ENCODE measurements at regions not wholly inside any gene's neighbourhood (a gene's known extent, or its start where the extent isn't known, plus 50 kb on each side); places are given as distances from the start of the nearest gene placed in this dataset.

DNA sequence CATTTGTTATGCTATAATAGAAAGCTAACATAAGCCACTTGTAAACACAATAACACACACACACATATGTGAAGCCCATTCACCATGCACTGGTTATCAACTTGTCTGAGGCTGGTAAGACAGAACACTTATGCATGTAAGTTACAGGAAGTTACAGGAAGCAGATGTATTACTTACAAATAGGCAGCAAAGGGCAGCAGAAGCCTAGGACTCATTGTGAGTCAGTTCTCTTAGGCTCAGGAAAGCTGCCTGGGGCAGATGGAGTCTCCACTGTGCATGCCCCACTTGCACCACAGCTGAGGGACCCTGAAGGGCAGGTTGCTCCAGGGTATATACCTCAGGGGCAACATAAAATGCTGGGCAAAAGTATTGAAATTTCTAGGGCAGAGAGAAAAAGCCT, 748.8 kb upstream of the CCDC54 start:
- Histone ChIP-seq H3K4me3 (ENCODE audit: low read depth in 1 of 2, low read length in 2 of 2) (no peak overlapping the region), H3K9me3 (ENCODE audit: insufficient read depth, low read length, severe bottlenecking) (peaks cover 6% of the 10 kb centered on the region), H3K79me2 (ENCODE audit: insufficient read depth, low read length) (no peaks in the 10 kb centered on the region), H2AFZ (ENCODE audit: low read depth, low read length) (peak overlapping the region; percentile 44; the same call in 1 of the 2 replicates), H4K20me1 (ENCODE audit: insufficient read depth, low read length) (no peaks in the 10 kb centered on the region), H3K36me3 (ENCODE audit: insufficient read depth, low read length) (no peaks in the 10 kb centered on the region), H3K9ac (ENCODE audit: low read depth, low read length) (no peak overlapping the region), H3K4me1 (ENCODE audit: insufficient read depth, low read length) (peaks cover 15% of the 10 kb centered on the region), H3K27ac (ENCODE audit: low read length) (peak overlapping the region; percentile 38; the same call in 1 of the 2 replicates), H3K27me3 (ENCODE audit: insufficient read depth, low read length, poor library complexity) (no peaks in the 10 kb centered on the region), H3K4me2 (ENCODE audit: insufficient read depth, low read length) (no peak overlapping the region)
- TF ChIP-seq, protein P1, sequence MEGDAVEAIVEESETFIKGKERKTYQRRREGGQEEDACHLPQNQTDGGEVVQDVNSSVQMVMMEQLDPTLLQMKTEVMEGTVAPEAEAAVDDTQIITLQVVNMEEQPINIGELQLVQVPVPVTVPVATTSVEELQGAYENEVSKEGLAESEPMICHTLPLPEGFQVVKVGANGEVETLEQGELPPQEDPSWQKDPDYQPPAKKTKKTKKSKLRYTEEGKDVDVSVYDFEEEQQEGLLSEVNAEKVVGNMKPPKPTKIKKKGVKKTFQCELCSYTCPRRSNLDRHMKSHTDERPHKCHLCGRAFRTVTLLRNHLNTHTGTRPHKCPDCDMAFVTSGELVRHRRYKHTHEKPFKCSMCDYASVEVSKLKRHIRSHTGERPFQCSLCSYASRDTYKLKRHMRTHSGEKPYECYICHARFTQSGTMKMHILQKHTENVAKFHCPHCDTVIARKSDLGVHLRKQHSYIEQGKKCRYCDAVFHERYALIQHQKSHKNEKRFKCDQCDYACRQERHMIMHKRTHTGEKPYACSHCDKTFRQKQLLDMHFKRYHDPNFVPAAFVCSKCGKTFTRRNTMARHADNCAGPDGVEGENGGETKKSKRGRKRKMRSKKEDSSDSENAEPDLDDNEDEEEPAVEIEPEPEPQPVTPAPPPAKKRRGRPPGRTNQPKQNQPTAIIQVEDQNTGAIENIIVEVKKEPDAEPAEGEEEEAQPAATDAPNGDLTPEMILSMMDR (IDR thresholded peaks at IDR 0.05; ENCODE audit: borderline replicate concordance, extremely low read depth, low read length, poor library complexity, severe bottlenecking), result peak; percentile 60
- no peak for TF ChIP-seq EZH2 (IDR thresholded peaks at IDR 0.05; ENCODE audit: borderline replicate concordance, low read depth, low read length, severe bottlenecking)
- ATAC-seq (ENCODE audit: insufficient read depth, low read depth), result peak; percentile 84
- DNase-seq, result peak; percentile 13

DNA sequence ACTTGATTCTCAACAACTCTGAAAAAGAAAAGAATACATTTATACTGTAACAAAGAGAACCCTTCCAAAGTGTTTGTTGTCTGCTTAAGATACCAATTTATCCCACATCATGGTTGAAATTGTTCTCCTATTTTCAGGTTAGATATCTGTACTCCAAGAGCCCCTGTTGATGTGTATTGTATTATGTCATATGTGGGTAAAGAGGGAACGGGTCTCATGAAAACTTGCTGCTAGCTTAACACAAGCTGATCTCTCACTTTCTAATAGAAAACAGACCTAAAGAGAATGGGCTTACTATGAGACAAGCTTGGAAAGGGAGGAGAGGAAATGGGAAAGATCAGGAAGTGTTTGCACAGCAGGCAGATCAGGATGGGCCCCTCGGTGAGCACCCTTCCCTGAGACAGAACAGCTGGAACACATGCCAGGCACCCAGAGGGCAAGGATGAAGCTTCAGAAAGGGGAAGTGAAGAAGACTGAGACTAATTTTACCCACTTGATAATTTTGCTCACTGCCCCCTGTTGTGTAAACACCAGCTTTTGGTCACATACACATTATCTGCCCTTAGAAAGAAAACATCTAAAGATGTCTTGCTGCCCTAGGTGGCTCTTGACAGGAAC, 747.9 kb upstream of the CCDC54 start:
- no peak overlapping the region for H3K4me3 ChIP-seq (ENCODE audit: low read depth in 1 of 2, low read length in 2 of 2)
- H3K36me3 ChIP-seq (ENCODE audit: insufficient read depth, low read length), result no peaks in the 10 kb centered on the region
- H3K27ac ChIP-seq (ENCODE audit: low read length), result no peak overlapping the region
- H3K4me1 ChIP-seq (ENCODE audit: insufficient read depth, low read length), result peaks cover 18% of the 10 kb centered on the region
- H2AFZ ChIP-seq (ENCODE audit: low read depth, low read length), result no peak overlapping the region; the same call in 1 of the 2 replicates
- H3K79me2 ChIP-seq (ENCODE audit: insufficient read depth, low read length), result no peaks in the 10 kb centered on the region
- DNase-seq (no peak), ATAC-seq (ENCODE audit: insufficient read depth, low read depth) (no peak)
- no peak overlapping the region for H3K9ac ChIP-seq (ENCODE audit: low read depth, low read length)
- H4K20me1 ChIP-seq (ENCODE audit: insufficient read depth, low read length), result no peaks in the 10 kb centered on the region
- peaks cover 5% of the 10 kb centered on the region for H3K9me3 ChIP-seq (ENCODE audit: insufficient read depth, low read length, severe bottlenecking)
- H3K4me2 ChIP-seq (ENCODE audit: insufficient read depth, low read length), result no peak overlapping the region
- H3K27me3 ChIP-seq (ENCODE audit: insufficient read depth, low read length, poor library complexity), result no peaks in the 10 kb centered on the region
- TF ChIP-seq, protein P1 (IDR thresholded peaks at IDR 0.05; ENCODE audit: borderline replicate concordance, extremely low read depth, low read length, poor library complexity, severe bottlenecking), result no peak
- TF ChIP-seq EZH2 (IDR thresholded peaks at IDR 0.05; ENCODE audit: borderline replicate concordance, low read depth, low read length, severe bottlenecking), result no peak

DNA sequence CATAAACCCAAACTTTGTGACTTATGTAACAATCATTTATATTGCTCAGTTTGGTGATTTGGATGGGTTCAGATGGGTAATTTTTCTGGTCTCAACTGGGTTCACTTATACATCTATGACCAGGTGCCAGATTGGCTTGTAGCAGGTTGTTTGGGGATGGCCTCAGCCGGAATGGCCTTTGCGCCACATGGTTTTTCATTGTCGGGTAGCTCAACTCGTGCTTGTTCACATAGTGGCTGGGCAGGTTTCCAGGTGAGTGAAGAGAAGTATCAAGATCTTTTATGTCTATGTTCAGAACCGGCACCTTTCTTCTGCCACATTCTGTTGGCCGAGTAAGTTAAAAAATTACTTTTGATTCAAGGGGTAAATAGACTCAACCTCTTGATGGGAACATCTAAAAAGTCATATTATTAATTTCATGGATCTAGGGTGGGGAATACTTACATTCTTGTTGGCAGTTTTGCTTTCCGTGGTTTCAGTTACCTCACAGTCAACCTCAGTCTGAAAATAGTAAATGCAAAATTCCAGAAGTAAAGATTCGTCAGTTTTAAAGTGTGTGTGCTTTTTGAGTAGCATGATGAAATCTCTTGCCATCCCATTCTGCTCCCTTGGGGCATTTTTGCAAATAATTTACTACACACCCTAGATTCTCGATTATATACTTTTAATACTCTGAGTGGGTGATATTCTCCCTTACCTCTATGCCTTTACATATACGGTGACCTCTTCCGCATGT, 745.7 kb upstream of the CCDC54 start:
- no peak overlapping the region for H3K27ac ChIP-seq (ENCODE audit: low read length)
- no peaks in the 10 kb centered on the region for H3K27me3 ChIP-seq (ENCODE audit: insufficient read depth, low read length, poor library complexity)
- peaks cover 38% of the 10 kb centered on the region for H3K4me1 ChIP-seq (ENCODE audit: insufficient read depth, low read length)
- no peaks in the 10 kb centered on the region for H3K36me3 ChIP-seq (ENCODE audit: insufficient read depth, low read length)
- no peaks in the 10 kb centered on the region for H3K79me2 ChIP-seq (ENCODE audit: insufficient read depth, low read length)
- TF ChIP-seq EZH2 (IDR thresholded peaks at IDR 0.05; ENCODE audit: borderline replicate concordance, low read depth, low read length, severe bottlenecking), result no peak
- TF ChIP-seq, protein P1 (IDR thresholded peaks at IDR 0.05; ENCODE audit: borderline replicate concordance, extremely low read depth, low read length, poor library complexity, severe bottlenecking), result no peak
- no peak overlapping the region for H2AFZ ChIP-seq (ENCODE audit: low read depth, low read length)
- H4K20me1 ChIP-seq (ENCODE audit: insufficient read depth, low read length), result no peaks in the 10 kb centered on the region
- ATAC-seq (ENCODE audit: insufficient read depth, low read depth) (no peak), DNase-seq (no peak)
- H3K9ac ChIP-seq (ENCODE audit: low read depth, low read length), result no peak overlapping the region
- no peaks in the 10 kb centered on the region for H3K9me3 ChIP-seq (ENCODE audit: insufficient read depth, low read length, severe bottlenecking)
- no peak overlapping the region for H3K4me2 ChIP-seq (ENCODE audit: insufficient read depth, low read length)
- H3K4me3 ChIP-seq (ENCODE audit: low read depth in 1 of 2, low read length in 2 of 2), result no peak overlapping the region
